Mesenchymal stem cell (in vitro differentiated cells and primary cell): ENCODE measurements at regions not wholly inside any gene's neighbourhood (a gene's known extent, or its start where the extent isn't known, plus 50 kb on each side); places are given as distances from the start of the nearest gene placed in this dataset.
A peak's percentile ranks its signal among the peaks of the same experiment; 100 is the strongest.

ENCODE experiments used
- DNase-seq: peaks from one replicate; pipeline ENCODE4 v3.0.0-alpha.2; 2013
- H2AFZ ChIP-seq: one replicate; pipeline ENCODE4 v1.6.1; 2013; ENCODE audit warnings: low read depth, mild to moderate bottlenecking, control low read depth, inconsistent platforms, low read length, moderate library complexity
- H2AK5ac ChIP-seq: 2 replicates; pipeline ENCODE4 v1.6.1; 2013; ENCODE audit warnings: low read length, moderate library complexity, mild to moderate bottlenecking, inconsistent platforms; ENCODE audit not compliant: severe bottlenecking
- H2BK120ac ChIP-seq: one replicate; pipeline ENCODE4 v1.6.1; 2013; ENCODE audit warnings: low read depth, mild to moderate bottlenecking, inconsistent platforms, low read length, moderate library complexity
- H2BK12ac ChIP-seq, 2 experiments: one replicate each; pipeline ENCODE4 v1.6.1; 2013; ENCODE audit warnings: inconsistent platforms in 2 of 2, low read length in 2 of 2, mild to moderate bottlenecking in 2 of 2, moderate library complexity in 2 of 2, control low read depth in 1 of 2
- H2BK15ac ChIP-seq: one replicate; pipeline ENCODE4 v1.6.1; 2013; ENCODE audit warnings: mild to moderate bottlenecking, low read depth, inconsistent platforms; ENCODE audit not compliant: poor library complexity, severe bottlenecking
- H2BK5ac ChIP-seq: 2 replicates; pipeline ENCODE4 v1.6.1; 2013; ENCODE audit warnings: low read depth, mild to moderate bottlenecking, low read length, control low read depth, inconsistent platforms; ENCODE audit not compliant: poor library complexity, severe bottlenecking
- H3K14ac ChIP-seq, 2 experiments: one replicate each; pipeline ENCODE4 v1.6.1; 2013; ENCODE audit warnings: inconsistent platforms in 2 of 2, low read length in 2 of 2, control low read depth in 1 of 2, mild to moderate bottlenecking in 1 of 2, moderate library complexity in 1 of 2
- H3K18ac ChIP-seq, 2 experiments: one replicate each; pipeline ENCODE4 v1.6.1; 2013; ENCODE audit warnings: inconsistent platforms in 2 of 2, low read length in 2 of 2, control low read depth in 1 of 2, low read depth in 1 of 2, mild to moderate bottlenecking in 1 of 2
- H3K23ac ChIP-seq, 2 experiments: one replicate each; pipeline ENCODE4 v1.6.1; 2013; ENCODE audit warnings: inconsistent platforms in 2 of 2, low read length in 2 of 2, mild to moderate bottlenecking in 2 of 2, moderate library complexity in 2 of 2, control low read depth in 1 of 2
- H3K27ac ChIP-seq: 2 replicates; pipeline ENCODE4 v1.5.1; 2013; ENCODE audit warnings: mild to moderate bottlenecking, moderate library complexity, low read length, control low read depth, inconsistent platforms; ENCODE audit not compliant: poor library complexity, severe bottlenecking
- H3K27me3 ChIP-seq, 2 experiments: 2 replicates each; pipeline versions ENCODE4 v1.6.1 to v1.7.0; 2013; ENCODE audit warnings: low read length in 2 of 2, mild to moderate bottlenecking in 2 of 2, moderate library complexity in 2 of 2, control low read depth in 1 of 2, inconsistent platforms in 1 of 2; ENCODE audit not compliant: control insufficient read depth in 1 of 2, insufficient read depth in 1 of 2
- H3K36me3 ChIP-seq, 2 experiments: 2 replicates each; pipeline versions ENCODE4 v1.6.1 to v1.7.0; 2013; ENCODE audit warnings: low read length in 2 of 2, control low read depth in 1 of 2, inconsistent platforms in 1 of 2, low read depth in 1 of 2, mild to moderate bottlenecking in 1 of 2; ENCODE audit not compliant: insufficient read depth in 2 of 2, control insufficient read depth in 1 of 2
- H3K4ac ChIP-seq, 2 experiments: one replicate each; pipeline ENCODE4 v1.6.1; 2013; ENCODE audit warnings: inconsistent platforms in 2 of 2, low read length in 2 of 2, mild to moderate bottlenecking in 2 of 2, moderate library complexity in 2 of 2, control low read depth in 1 of 2, low read depth in 1 of 2
- H3K4me1 ChIP-seq: 2 replicates; pipeline ENCODE4 v1.6.1; 2013; ENCODE audit warnings: low read depth, low read length, control low read depth; ENCODE audit not compliant: control insufficient read depth, insufficient read depth
- H3K4me2 ChIP-seq: 2 replicates; pipeline ENCODE4 v1.6.1; 2013; ENCODE audit warnings: low read length, mild to moderate bottlenecking, inconsistent platforms; ENCODE audit not compliant: poor library complexity, severe bottlenecking
- H3K4me3 ChIP-seq, 2 experiments: 2 replicates each; pipeline versions ENCODE4 v1.5.1 to v1.7.0; 2013; ENCODE audit warnings: low read length in 2 of 2, mild to moderate bottlenecking in 2 of 2, control low read depth in 1 of 2, low read depth in 1 of 2; ENCODE audit not compliant: insufficient read depth in 1 of 2
- H3K79me1 ChIP-seq: replicated peaks from 2 replicates; pipeline ENCODE4 v1.6.1; 2013; ENCODE audit warnings: mild to moderate bottlenecking, control low read depth, low read length, inconsistent platforms; ENCODE audit not compliant: poor library complexity, severe bottlenecking
- H3K9ac ChIP-seq: 2 replicates; pipeline ENCODE4 v1.7.0; 2013; ENCODE audit warnings: mild to moderate bottlenecking, low read length, moderate library complexity
- H3K9me3 ChIP-seq: 2 replicates; pipeline ENCODE4 v1.7.0; 2013; ENCODE audit warnings: mild to moderate bottlenecking, low read length; ENCODE audit not compliant: control insufficient read depth
- H4K8ac ChIP-seq: one replicate; pipeline ENCODE4 v1.6.1; 2013; ENCODE audit warnings: inconsistent platforms, mild to moderate bottlenecking, low read length, moderate library complexity
- H4K91ac ChIP-seq: one replicate; pipeline ENCODE4 v1.6.1; 2013; ENCODE audit warnings: mild to moderate bottlenecking, low read length, inconsistent platforms
- WGBS: methylation state at CpG from one replicate; pipeline ENCODE4 v1.1.7; 2013; ENCODE audit warnings: mixed read lengths; 5-methylcytosine and 5-hydroxymethylcytosine counted together

DNA sequence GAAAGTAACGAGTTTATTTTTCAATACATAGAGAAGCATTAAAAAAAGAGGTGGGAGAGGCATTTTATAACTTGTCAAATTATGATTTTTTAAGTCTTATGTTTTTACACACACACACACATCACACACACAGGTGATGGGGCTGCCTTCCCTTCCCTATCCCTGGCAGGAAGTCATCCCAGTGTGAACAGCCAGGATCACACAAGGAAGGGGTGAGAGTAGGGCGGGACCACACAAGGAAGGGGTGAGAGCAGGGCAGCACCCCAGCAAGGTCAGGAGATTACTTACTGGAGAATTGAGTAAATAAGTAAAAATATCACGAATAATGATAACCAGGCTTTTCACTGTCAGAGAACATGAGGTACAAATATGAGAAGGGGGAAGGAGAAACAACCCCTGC is 372.6 kb downstream of the SEC23A start:
- Histone ChIP-seq H3K18ac (no peak overlapping the region), H3K4ac (no peak overlapping the region), H3K4me3 (no peak overlapping the region), H2BK12ac (no peak overlapping the region), H3K27me3 (no peaks in the 10 kb centered on the region), H2BK5ac (no peak overlapping the region), H3K9ac (no peak overlapping the region), H3K36me3 (no peaks in the 10 kb centered on the region), H3K27ac (no peak overlapping the region), H2AFZ (no peak overlapping the region), H3K14ac (no peak overlapping the region), H3K79me1 (no peaks in the 10 kb centered on the region), H4K91ac (no peak overlapping the region), H4K8ac (no peak overlapping the region), H2BK120ac (no peak overlapping the region), H2BK15ac (no peak overlapping the region), H3K4me1 (no peaks in the 10 kb centered on the region), H3K4me2 (no peak overlapping the region), H3K23ac (no peak overlapping the region), H3K9me3 (peaks cover 6% of the 10 kb centered on the region), H2AK5ac (no peak overlapping the region)
- WGBS, result 93% methylated on average over 2 of the region's 3 CpGs
- no peak for DNase-seq

DNA sequence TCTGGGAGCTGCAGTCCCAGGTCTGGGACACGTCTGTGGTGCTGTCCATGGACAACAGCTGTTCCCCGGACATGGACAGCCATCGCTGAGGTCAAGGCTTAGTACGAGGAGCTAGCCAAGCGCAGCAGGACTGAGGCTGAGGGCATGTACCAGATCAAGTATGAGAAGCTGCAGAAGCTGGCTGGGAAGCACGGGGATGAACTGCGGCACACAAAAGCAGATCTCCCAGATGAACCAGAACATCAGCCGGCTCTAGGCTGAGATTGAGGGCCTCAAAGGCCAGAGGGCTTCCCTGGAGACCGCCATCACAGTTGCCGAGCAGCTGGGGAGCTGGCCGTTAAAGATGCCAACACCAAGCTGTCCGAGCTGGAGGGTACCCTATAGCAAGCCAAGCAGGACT is 375.3 kb downstream of the SEC23A start:
- Histone ChIP-seq H3K4me3 (no peak overlapping the region), H2BK15ac (no peak overlapping the region), H2BK120ac (no peak overlapping the region), H3K27ac (no peak overlapping the region), H3K9me3 (no peaks in the 10 kb centered on the region), H4K8ac (peak overlapping the region; percentile 29), H4K91ac (no peak overlapping the region), H3K9ac (no peak overlapping the region), H3K79me1 (no peaks in the 10 kb centered on the region), H3K14ac (no peak overlapping the region), H2BK5ac (no peak overlapping the region), H3K4me2 (no peak overlapping the region), H2AK5ac (no peak overlapping the region), H3K4me1 (no peaks in the 10 kb centered on the region), H3K4ac (no peak overlapping the region), H3K18ac (no peak overlapping the region), H2AFZ (no peak overlapping the region), H3K36me3 (no peaks in the 10 kb centered on the region), H3K23ac (no peak overlapping the region), H3K27me3 (no peaks in the 10 kb centered on the region), H2BK12ac (no peak overlapping the region)
- 89% methylated on average over 12 of the region's 12 CpGs for WGBS
- no peak for DNase-seq

DNA sequence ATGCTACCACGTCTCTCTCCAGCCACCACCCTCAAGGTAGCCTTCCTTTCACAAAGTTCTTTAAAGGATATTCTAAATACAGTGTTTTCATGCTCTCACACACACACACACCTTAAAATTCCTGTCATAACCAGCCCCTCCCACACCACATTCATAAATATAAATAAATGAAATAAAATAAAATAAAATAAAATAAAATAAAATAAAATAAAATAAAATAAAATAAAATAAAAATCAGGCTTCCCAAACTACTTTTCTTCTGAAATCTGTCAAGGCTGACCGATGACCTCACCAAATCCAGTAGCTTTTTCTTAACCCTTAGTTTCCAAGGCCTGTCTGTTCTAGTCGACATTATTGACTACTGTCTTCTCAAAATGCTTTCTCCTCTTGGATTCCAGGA is 378.4 kb downstream of the SEC23A start:
- no peak overlapping the region for H3K9ac ChIP-seq
- no peak overlapping the region for H4K8ac ChIP-seq
- H2BK12ac ChIP-seq, result no peak overlapping the region
- no peak overlapping the region for H3K23ac ChIP-seq
- no peak overlapping the region for H2BK120ac ChIP-seq
- 86% methylated on average over 3 of the region's 3 CpGs for WGBS
- no peak for DNase-seq
- no peaks in the 10 kb centered on the region for H3K4me1 ChIP-seq
- no peak overlapping the region for H2AFZ ChIP-seq
- H3K18ac ChIP-seq, result no peak overlapping the region
- no peak overlapping the region for H2BK15ac ChIP-seq
- H3K36me3 ChIP-seq, result no peaks in the 10 kb centered on the region
- no peak overlapping the region for H2AK5ac ChIP-seq
- no peak overlapping the region for H3K4ac ChIP-seq
- no peak overlapping the region for H3K4me3 ChIP-seq
- no peak overlapping the region for H2BK5ac ChIP-seq
- no peaks in the 10 kb centered on the region for H3K27me3 ChIP-seq
- no peak overlapping the region for H3K14ac ChIP-seq
- no peak overlapping the region for H4K91ac ChIP-seq
- no peaks in the 10 kb centered on the region for H3K9me3 ChIP-seq
- no peak overlapping the region for H3K4me2 ChIP-seq
- no peaks in the 10 kb centered on the region for H3K79me1 ChIP-seq
- no peak overlapping the region for H3K27ac ChIP-seq

DNA sequence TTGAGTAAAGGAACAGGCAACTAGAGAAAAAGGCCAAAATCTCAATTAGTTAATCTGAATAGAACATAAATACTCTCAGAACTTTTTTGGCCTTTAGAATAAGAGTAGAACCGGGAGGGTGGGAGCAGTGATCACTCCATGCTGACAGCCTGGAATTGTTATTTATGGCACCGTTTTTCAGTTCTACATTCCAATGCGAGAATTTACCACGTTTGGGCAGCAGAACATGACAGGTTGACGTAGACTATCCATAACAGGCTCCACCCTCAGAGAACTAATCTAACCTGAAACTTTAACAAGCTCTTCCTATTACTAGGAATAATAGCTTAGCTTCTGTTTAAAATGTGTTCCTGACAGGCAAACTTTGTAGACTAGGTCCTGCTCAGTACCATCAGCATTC is 379.1 kb downstream of the SEC23A start:
- Histone ChIP-seq H2BK120ac (no peak overlapping the region), H3K36me3 (no peaks in the 10 kb centered on the region), H2BK15ac (no peak overlapping the region), H3K23ac (no peak overlapping the region), H3K9ac (no peak overlapping the region), H3K4me1 (no peaks in the 10 kb centered on the region), H3K4ac (no peak overlapping the region), H3K27me3 (no peaks in the 10 kb centered on the region), H4K8ac (no peak overlapping the region), H3K18ac (no peak overlapping the region), H2AK5ac (no peak overlapping the region), H2BK12ac (no peak overlapping the region), H3K14ac (no peak overlapping the region), H4K91ac (no peak overlapping the region), H3K27ac (no peak overlapping the region), H3K79me1 (no peaks in the 10 kb centered on the region), H3K4me3 (no peak overlapping the region), H2BK5ac (no peak overlapping the region), H3K9me3 (no peaks in the 10 kb centered on the region), H2AFZ (no peak overlapping the region), H3K4me2 (no peak overlapping the region)
- DNase-seq, result no peak
- 24% methylated on average over 5 of the region's 5 CpGs for WGBS
